ENCODE measurements at regions not wholly inside any gene's neighbourhood (a gene's known extent, or its start where the extent isn't known, plus 50 kb on each side); places are given as distances from the start of the nearest gene placed in this dataset.
"Not testable (repeated sequence)": the region's sequence is repeated elsewhere in the genome, so short reads cannot be mapped to it uniquely, and the experiment has no call there.

GRCh38 chr20:48222595-48223180 lies 437.4 kb upstream of the SULF2 start:
- H3K27ac Mint-ChIP-seq: no peak overlapping the region
- no peaks in the 10 kb centered on the region for H3K4me1 Mint-ChIP-seq (ENCODE audit: low read depth)
- no peaks in the 10 kb centered on the region for H3K36me3 Mint-ChIP-seq
- no peak overlapping the region for H3K4me3 Mint-ChIP-seq
- H3K27me3 Mint-ChIP-seq: peaks cover 3% of the 10 kb centered on the region
- H3K9me3 Mint-ChIP-seq (ENCODE audit: low read depth): no peaks in the 10 kb centered on the region

- H3K36me3 Mint-ChIP-seq: no peaks in the 10 kb centered on the region
- H3K27ac Mint-ChIP-seq: no peak overlapping the region
- peaks cover 5% of the 10 kb centered on the region for H3K27me3 Mint-ChIP-seq
- H3K4me3 Mint-ChIP-seq: no peak overlapping the region
- H3K4me1 Mint-ChIP-seq (ENCODE audit: low read depth): no peaks in the 10 kb centered on the region
- H3K9me3 Mint-ChIP-seq (ENCODE audit: low read depth): no peaks in the 10 kb centered on the region
Measured at GRCh38 chr20:48220033-48220633, 434.9 kb upstream of the SULF2 start.

DNA sequence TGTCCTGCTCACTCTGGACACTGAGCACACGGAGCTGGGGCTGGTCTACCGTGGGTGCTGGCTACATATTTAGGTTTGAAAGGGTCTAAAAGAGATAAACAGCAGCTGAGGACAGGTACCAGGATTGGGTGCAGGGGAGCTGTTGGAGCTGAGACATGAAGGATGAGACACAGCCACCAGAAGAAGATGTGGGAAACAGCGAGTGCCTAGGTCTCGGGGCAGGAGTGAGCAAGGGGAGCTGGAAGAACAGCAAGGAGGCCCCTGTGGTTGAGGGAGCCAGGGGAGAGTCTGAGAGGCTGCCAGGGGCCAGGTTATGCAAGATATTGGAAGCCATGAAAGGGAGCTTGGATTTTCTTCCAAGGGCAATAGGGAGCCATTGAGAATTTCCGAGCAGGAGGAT lies 434.0 kb upstream of the SULF2 start:
- no peaks in the 10 kb centered on the region for H3K36me3 Mint-ChIP-seq
- H3K4me1 Mint-ChIP-seq (ENCODE audit: low read depth): no peaks in the 10 kb centered on the region
- no peak overlapping the region for H3K27ac Mint-ChIP-seq
- H3K9me3 Mint-ChIP-seq (ENCODE audit: low read depth): no peaks in the 10 kb centered on the region
- peaks cover 7% of the 10 kb centered on the region for H3K27me3 Mint-ChIP-seq
- no peak overlapping the region for H3K4me3 Mint-ChIP-seq

DNA sequence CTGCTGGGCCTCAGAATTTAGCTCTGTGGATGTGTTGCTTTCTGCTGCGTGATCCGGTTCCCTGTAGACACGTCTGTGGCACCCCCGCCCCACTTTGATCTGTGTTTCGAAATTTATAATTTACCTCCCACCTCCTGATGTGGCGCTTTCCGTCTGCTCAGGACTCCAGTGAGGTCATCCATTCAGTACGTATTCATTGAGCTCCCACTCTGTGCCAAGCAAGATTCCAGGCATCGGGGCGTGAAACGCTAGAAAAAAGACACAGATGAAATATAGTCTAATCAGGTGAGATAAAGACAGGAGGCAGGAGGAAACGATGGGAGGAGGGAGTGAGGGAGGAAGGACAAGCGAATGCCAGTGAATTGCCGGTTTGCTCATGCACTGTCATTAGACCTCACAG lies 431.9 kb upstream of the SULF2 start:
- H3K27me3 Mint-ChIP-seq: peaks cover 4% of the 10 kb centered on the region
- H3K27ac Mint-ChIP-seq: no peak overlapping the region
- no peaks in the 10 kb centered on the region for H3K4me1 Mint-ChIP-seq (ENCODE audit: low read depth)
- no peaks in the 10 kb centered on the region for H3K9me3 Mint-ChIP-seq (ENCODE audit: low read depth)
- no peak overlapping the region for H3K4me3 Mint-ChIP-seq
- H3K36me3 Mint-ChIP-seq: no peaks in the 10 kb centered on the region

DNA sequence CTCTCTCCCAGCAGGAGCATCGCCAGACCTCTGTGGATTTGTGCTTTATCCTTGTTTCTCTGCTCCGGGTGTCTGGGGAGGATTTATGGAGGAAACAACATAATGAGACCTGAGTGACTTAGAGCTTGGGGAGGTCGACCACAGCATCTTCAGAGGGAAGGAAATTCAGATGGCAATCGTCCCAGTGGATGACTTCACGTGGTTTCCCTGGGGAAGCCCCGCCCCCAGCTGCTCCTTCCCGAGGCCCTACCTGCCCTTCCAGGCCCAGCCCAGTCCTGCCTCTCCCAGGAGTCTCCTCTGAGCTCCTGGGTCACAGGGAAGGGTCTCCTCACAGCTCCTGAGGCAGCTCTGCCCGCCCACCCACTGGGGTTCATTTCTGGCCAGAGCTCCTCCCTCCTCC lies 430.3 kb upstream of the SULF2 start:
- Mint-ChIP-seq H3K36me3 (no peaks in the 10 kb centered on the region), H3K27ac (no peak overlapping the region), H3K9me3 (ENCODE audit: low read depth) (no peaks in the 10 kb centered on the region), H3K27me3 (peaks cover 4% of the 10 kb centered on the region), H3K4me3 (no peak overlapping the region), H3K4me1 (ENCODE audit: low read depth) (no peaks in the 10 kb centered on the region)

DNA sequence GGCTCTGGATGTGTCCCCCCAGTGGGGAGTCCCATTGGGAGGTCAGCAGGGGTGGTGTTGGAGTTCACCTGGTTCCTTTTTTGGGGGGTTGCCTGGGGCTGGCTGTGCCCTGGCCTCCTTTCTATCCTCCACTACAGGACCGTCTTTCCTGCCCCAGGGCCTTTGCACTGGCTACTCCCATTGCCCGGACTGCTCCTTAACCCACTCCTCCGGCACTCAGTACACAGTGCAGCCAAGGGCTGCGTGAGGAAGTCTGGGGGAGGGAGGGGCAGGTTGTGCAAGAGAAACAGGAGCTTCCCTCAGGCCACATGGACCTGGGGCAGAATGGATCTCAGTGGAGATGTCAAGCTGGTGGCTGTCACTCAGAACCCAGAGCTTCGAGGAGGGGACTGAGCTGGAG lies 429.3 kb upstream of the SULF2 start:
- H3K4me3 Mint-ChIP-seq: no peak overlapping the region
- peaks cover 4% of the 10 kb centered on the region for H3K27me3 Mint-ChIP-seq
- no peaks in the 10 kb centered on the region for H3K4me1 Mint-ChIP-seq (ENCODE audit: low read depth)
- no peaks in the 10 kb centered on the region for H3K36me3 Mint-ChIP-seq
- no peak overlapping the region for H3K27ac Mint-ChIP-seq
- no peaks in the 10 kb centered on the region for H3K9me3 Mint-ChIP-seq (ENCODE audit: low read depth)

DNA sequence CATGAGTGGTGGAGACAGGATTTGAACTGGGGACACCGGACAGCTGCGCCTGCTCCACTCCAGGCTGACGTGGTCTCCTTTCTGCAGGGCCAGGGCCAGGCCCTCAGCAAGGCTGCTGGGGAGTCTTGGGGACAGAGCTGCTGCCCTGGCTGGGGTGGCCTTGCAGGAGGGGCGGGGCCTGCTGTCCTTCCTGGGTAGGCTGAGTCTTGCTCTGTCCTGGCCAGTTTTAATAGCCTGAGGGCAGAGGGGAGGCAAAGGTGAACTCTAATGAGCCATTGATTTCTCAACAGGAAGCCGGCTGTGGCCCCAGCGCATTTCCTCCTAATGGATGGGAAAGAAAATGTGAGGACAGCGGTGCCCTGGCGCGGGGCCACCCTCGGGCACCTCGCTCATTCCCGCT lies 428.4 kb upstream of the SULF2 start:
- not testable (repeated sequence) for H3K36me3 Mint-ChIP-seq; H3K4me1 Mint-ChIP-seq (ENCODE audit: low read depth); H3K27ac Mint-ChIP-seq; H3K4me3 Mint-ChIP-seq; H3K27me3 Mint-ChIP-seq; H3K9me3 Mint-ChIP-seq (ENCODE audit: low read depth)

DNA sequence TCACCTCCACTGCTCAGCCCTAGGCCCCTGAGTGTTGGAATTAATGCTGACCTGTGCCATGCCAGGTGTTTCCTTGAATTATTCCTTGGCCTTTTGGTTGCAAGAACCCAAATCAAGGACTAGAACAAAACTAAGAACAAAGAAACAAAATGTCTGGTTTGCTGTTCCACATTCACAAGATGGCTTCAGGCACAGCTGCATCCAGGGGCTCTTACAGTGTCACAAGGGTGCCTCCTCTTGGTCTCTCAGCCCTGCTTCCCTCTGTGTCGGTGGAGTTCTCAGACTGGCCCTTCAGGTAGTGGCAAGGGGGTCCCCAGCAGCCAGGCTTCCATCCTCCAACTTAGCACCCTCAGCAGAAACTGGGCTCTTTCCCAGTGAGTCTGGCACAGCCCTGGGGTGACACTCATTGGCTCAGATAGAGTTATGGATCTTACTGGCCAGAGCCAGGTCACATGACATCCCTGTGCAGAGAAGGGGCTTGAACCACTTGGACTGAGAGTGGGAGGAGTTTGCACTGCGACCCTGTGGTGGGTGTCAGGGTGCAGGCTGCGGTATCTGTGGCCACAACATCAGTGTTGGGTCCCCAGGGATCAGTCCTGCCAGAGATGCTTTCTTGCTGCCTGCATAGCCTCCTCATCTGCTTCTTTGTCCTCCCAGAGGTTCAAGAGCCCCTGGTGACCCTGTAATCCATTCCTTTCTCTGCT lies 427.7 kb upstream of the SULF2 start:
- Mint-ChIP-seq H3K27me3 (peaks cover 4% of the 10 kb centered on the region), H3K4me1 (ENCODE audit: low read depth) (no peaks in the 10 kb centered on the region), H3K4me3 (no peak overlapping the region), H3K27ac (no peak overlapping the region), H3K9me3 (ENCODE audit: low read depth) (no peaks in the 10 kb centered on the region), H3K36me3 (no peaks in the 10 kb centered on the region)

DNA sequence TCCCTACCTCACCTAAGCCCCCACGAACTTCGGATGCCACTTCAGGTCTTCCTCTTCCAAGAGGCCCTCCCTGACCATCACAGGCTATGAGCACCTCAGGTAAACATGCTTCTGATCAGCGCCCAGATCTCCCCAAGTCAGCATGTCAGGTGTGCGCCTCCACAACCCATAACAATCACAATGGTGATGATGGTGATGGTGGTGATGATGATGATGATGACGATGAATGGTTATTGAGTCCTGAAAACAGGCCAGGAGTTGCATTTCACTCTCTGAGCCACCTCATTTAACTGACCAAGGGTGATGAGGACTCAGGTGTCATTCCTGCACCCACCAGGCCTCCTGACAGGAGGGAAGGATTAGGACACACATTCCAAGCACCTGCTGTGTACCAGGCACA lies 426.6 kb upstream of the SULF2 start:
- Mint-ChIP-seq H3K27ac (no peak overlapping the region), H3K36me3 (no peaks in the 10 kb centered on the region), H3K4me3 (no peak overlapping the region), H3K9me3 (ENCODE audit: low read depth) (no peaks in the 10 kb centered on the region), H3K4me1 (ENCODE audit: low read depth) (no peaks in the 10 kb centered on the region), H3K27me3 (peaks cover 4% of the 10 kb centered on the region)

- H3K9me3 Mint-ChIP-seq (ENCODE audit: low read depth): no peaks in the 10 kb centered on the region
- H3K27me3 Mint-ChIP-seq: peaks cover 4% of the 10 kb centered on the region
- H3K27ac Mint-ChIP-seq: no peak overlapping the region
- no peak overlapping the region for H3K4me3 Mint-ChIP-seq
- H3K36me3 Mint-ChIP-seq: no peaks in the 10 kb centered on the region
- no peaks in the 10 kb centered on the region for H3K4me1 Mint-ChIP-seq (ENCODE audit: low read depth)
Measured at GRCh38 chr20:48211238-48211637, 426.0 kb upstream of the SULF2 start.

DNA sequence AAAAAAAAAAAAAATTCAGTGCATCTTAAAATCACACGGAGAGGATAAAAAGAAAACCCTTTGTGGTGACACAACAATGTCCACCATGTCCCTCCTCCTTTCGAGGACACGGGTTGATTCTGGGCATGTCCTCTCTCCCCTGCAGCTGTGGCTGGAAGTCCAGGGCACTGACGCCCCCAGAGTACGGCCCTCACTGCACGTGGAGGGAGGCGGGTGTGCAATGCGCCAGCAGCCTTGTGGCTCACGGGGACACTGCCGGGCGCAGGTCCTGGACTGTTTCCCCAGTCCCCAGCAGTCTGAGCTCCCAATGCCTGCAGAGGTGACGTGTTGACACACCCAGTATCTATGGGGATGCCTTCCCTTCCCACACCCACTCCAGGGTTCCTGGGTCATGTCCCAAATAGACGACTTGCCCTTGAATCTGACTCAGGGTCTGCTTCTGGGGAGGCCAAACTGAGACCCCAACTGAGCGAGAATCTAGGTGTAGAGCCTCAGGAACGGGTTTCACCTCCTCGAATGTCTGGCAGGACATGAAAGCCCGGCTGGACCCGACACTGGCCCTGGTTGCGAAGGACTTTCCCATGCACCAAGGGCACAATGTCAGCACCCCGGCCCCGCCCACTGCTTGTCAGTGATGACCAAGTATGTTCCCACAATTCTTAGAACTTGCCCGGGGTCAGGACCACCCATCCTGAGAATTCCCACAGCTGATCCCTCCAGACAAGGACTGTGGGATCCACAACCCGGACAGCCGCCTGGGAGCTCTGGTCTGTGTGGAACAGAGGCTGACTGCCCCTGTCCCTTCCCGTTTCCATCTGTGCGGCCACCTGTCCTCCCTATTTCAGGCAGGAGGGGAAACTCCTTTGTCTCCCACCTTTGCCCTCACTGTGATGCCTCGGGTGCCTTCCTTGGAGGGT lies 425.1 kb upstream of the SULF2 start:
- no peaks in the 10 kb centered on the region for H3K9me3 Mint-ChIP-seq (ENCODE audit: low read depth)
- H3K36me3 Mint-ChIP-seq: no peaks in the 10 kb centered on the region
- H3K4me3 Mint-ChIP-seq: no peak overlapping the region
- no peaks in the 10 kb centered on the region for H3K4me1 Mint-ChIP-seq (ENCODE audit: low read depth)
- H3K27me3 Mint-ChIP-seq: peaks cover 4% of the 10 kb centered on the region
- no peak overlapping the region for H3K27ac Mint-ChIP-seq

- Mint-ChIP-seq H3K9me3 (ENCODE audit: low read depth) (no peaks in the 10 kb centered on the region), H3K27me3 (no peaks in the 10 kb centered on the region), H3K27ac (no peak overlapping the region), H3K4me3 (no peak overlapping the region), H3K4me1 (ENCODE audit: low read depth) (no peaks in the 10 kb centered on the region), H3K36me3 (no peaks in the 10 kb centered on the region)
Measured at GRCh38 chr20:48209102-48209501, 423.8 kb upstream of the SULF2 start.

- no peaks in the 10 kb centered on the region for H3K4me1 Mint-ChIP-seq (ENCODE audit: low read depth)
- H3K36me3 Mint-ChIP-seq: no peaks in the 10 kb centered on the region
- H3K9me3 Mint-ChIP-seq (ENCODE audit: low read depth): no peaks in the 10 kb centered on the region
- no peak overlapping the region for H3K4me3 Mint-ChIP-seq
- H3K27ac Mint-ChIP-seq: no peak overlapping the region
- H3K27me3 Mint-ChIP-seq: no peaks in the 10 kb centered on the region
Measured at GRCh38 chr20:48208176-48208575, 422.9 kb upstream of the SULF2 start.

DNA sequence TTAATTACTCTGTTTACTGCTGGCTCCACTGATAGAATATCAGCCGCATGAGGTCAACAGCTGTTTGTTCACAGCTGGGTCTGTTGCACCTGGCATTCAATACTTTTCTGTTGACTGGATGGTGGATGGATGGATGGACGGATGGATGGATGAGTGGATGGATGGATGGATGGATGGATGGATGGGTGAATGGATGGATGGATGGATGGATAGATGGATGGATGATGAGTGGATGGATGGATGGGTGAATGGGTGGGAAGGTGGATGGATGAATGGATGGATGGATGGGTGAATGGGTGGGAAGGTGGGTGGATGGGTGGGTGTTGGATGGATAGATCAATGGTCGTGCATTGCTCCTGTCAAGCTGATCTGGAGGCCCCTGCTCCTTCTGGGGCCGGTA lies 422.2 kb upstream of the SULF2 start:
- H3K4me1 Mint-ChIP-seq (ENCODE audit: low read depth): no peaks in the 10 kb centered on the region
- no peaks in the 10 kb centered on the region for H3K9me3 Mint-ChIP-seq (ENCODE audit: low read depth)
- no peaks in the 10 kb centered on the region for H3K27me3 Mint-ChIP-seq
- no peak overlapping the region for H3K4me3 Mint-ChIP-seq
- no peaks in the 10 kb centered on the region for H3K36me3 Mint-ChIP-seq
- no peak overlapping the region for H3K27ac Mint-ChIP-seq

GRCh38 chr20:48205786-48206185 lies 420.5 kb upstream of the SULF2 start:
- H3K4me1 Mint-ChIP-seq (ENCODE audit: low read depth): no peaks in the 10 kb centered on the region
- H3K27me3 Mint-ChIP-seq: no peaks in the 10 kb centered on the region
- no peak overlapping the region for H3K27ac Mint-ChIP-seq
- H3K9me3 Mint-ChIP-seq (ENCODE audit: low read depth): no peaks in the 10 kb centered on the region
- H3K36me3 Mint-ChIP-seq: no peaks in the 10 kb centered on the region
- no peak overlapping the region for H3K4me3 Mint-ChIP-seq

All from activated naive CD8-positive, alpha-beta T cell (primary cell).